ENCODE measurements at regions not wholly inside any gene's neighbourhood (a gene's known extent, or its start where the extent isn't known, plus 50 kb on each side); places are given as distances from the start of the nearest gene placed in this dataset.
A peak's percentile ranks its signal among the peaks of the same experiment; 100 is the strongest.

GRCh38 chr20:6265204-6265904 lies 142.5 kb upstream of the FERMT1 start:
- H3K36me3 ChIP-seq, result no peaks in the 10 kb centered on the region
- H3K27me3 ChIP-seq, result no peaks in the 10 kb centered on the region
- H3K4me1 ChIP-seq, result peaks cover 0 to 22% (median 2%) of the 10 kb centered on the region in 4 donors
- peak overlapping the region; percentile 46 to 64 for H3K27ac ChIP-seq
- intact Hi-C loops (cut with DNase I; ENCODE audit: low total_unique reads), result loop anchor here (10.0 kb wide), 3 partner anchors 369 to 1019 kb away; partner anchors contain the start of gene BMP2
- TF ChIP-seq CTCF (IDR thresholded peaks at IDR 0.05), result peak; percentile 38 to 44
- peak overlapping the region; percentile 12 to 21 for H3K4me3 ChIP-seq
- no peak for DNase-seq
- no peaks in the 10 kb centered on the region for H3K9me3 ChIP-seq

GRCh38 chr20:6253396-6253795 lies 130.6 kb upstream of the FERMT1 start:
- intact Hi-C loops (cut with DNase I; ENCODE audit: low total_unique reads), result no loop called here
- H3K27me3 ChIP-seq, result no peaks in the 10 kb centered on the region
- DNase-seq, result no peak

GRCh38 chr20:6245436-6245835 lies 122.6 kb upstream of the FERMT1 start:
- no peak for DNase-seq
- Histone ChIP-seq H3K4me3 (no peak overlapping the region), H3K9me3 (no peaks in the 10 kb centered on the region), H3K4me1 (no peaks in the 10 kb centered on the region), H3K27ac (no peak overlapping the region), H3K27me3 (no peaks in the 10 kb centered on the region), H3K36me3 (no peaks in the 10 kb centered on the region)
- intact Hi-C loops (cut with DNase I; ENCODE audit: low total_unique reads), result no loop called here
- no peak for TF ChIP-seq CTCF (IDR thresholded peaks at IDR 0.05)

More at GRCh38 chr20:6253396-6253795, 130.6 kb upstream of the FERMT1 start:
- Histone ChIP-seq H3K4me3 (no peak overlapping the region), H3K4me1 (no peaks in the 10 kb centered on the region), H3K9me3 (no peaks in the 10 kb centered on the region), H3K36me3 (no peaks in the 10 kb centered on the region), H3K27ac (no peak overlapping the region)
- no peak for TF ChIP-seq CTCF (IDR thresholded peaks at IDR 0.05)

- H3K27me3 ChIP-seq, result no peaks in the 10 kb centered on the region
- H3K9me3 ChIP-seq, result no peaks in the 10 kb centered on the region
- no peaks in the 10 kb centered on the region for H3K36me3 ChIP-seq
- no peak for DNase-seq
- no peak for TF ChIP-seq CTCF (IDR thresholded peaks at IDR 0.05)
- no peak overlapping the region for H3K27ac ChIP-seq
- no peak overlapping the region for H3K4me3 ChIP-seq
- intact Hi-C loops (cut with DNase I; ENCODE audit: low total_unique reads), result no loop called here
- no peaks in the 10 kb centered on the region for H3K4me1 ChIP-seq
Measured at GRCh38 chr20:6241591-6241990, 118.8 kb upstream of the FERMT1 start.

GRCh38 chr20:6240059-6240458 lies 117.2 kb upstream of the FERMT1 start:
- no peaks in the 10 kb centered on the region for H3K9me3 ChIP-seq
- H3K4me1 ChIP-seq, result no peaks in the 10 kb centered on the region
- DNase-seq, result no peak
- intact Hi-C loops (cut with DNase I; ENCODE audit: low total_unique reads), result no loop called here
- H3K36me3 ChIP-seq, result no peaks in the 10 kb centered on the region
- no peaks in the 10 kb centered on the region for H3K27me3 ChIP-seq
- no peak overlapping the region for H3K4me3 ChIP-seq
- no peak overlapping the region for H3K27ac ChIP-seq
- TF ChIP-seq CTCF (IDR thresholded peaks at IDR 0.05), result no peak
